Stimulated activated CD4-positive, alpha-beta T cell treated with anti-CD3 and anti-CD28 coated beads, Interleukin-2, amount 100 ng/mL, for 24 hours (primary cell): ENCODE measurements at regions not wholly inside any gene's neighbourhood (a gene's known extent, or its start where the extent isn't known, plus 50 kb on each side); places are given as distances from the start of the nearest gene placed in this dataset.
"Not testable (repeated sequence)": the region's sequence is repeated elsewhere in the genome, so short reads cannot be mapped to it uniquely, and the experiment has no call there.

Experiments used
- DNase-seq, 2 donors: peaks; one replicate each; pipeline ENCODE4 v3.0.0-alpha.2; 2020

- no peak for DNase-seq
Observed at GRCh38 chr10:3658766-3659165, 126.2 kb downstream of the KLF6 start.

GRCh38 chr10:3656214-3656613, 128.8 kb downstream of the KLF6 start:
- no peak for DNase-seq

- no peak for DNase-seq
Observed at GRCh38 chr10:3655528-3655927, 129.5 kb downstream of the KLF6 start.

DNA sequence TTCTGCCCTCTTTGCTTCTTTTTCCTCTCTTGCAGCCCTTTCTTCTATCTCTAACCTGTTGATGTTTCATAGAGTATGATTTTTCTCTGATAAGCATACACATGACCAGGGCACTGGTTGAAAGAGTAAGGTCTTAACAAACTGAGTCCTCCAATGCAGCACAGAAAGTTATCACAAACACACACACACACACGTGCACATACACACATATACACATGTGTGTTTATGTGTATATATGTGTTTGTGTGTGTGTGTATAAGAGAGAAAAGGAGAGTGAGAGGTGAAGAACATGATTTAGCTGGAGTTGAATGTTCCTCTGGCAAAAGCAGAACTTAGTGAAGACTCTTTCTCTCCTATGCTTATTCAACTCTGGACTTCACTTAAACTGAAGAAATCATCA, 130.0 kb downstream of the KLF6 start:
- DNase-seq, result no peak

- no peak for DNase-seq
Observed at GRCh38 chr10:3654496-3654895, 130.5 kb downstream of the KLF6 start.

GRCh38 chr10:3653303-3653702, 131.7 kb downstream of the KLF6 start:
- not testable (repeated sequence) for DNase-seq

DNA sequence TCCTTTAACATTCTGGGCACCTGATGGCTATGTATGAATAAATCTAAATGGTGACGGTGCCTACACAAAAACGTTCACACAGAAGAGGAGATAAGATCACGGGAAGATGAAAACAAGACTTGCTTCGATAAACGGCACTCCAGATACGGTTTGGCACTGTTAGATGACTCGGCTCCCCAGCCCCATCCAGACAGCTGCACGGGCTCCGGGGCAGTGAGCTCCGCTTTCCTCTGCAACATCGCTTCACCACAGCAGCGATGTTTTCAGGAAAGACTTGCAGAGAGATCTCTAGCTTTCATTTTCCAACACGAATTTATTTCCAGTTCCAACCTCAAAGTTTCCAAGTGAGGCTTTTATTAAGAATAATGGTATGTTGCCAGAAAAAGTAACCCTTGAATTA, 132.1 kb downstream of the KLF6 start:
- peak; percentile 39 to 59 for DNase-seq

DNA sequence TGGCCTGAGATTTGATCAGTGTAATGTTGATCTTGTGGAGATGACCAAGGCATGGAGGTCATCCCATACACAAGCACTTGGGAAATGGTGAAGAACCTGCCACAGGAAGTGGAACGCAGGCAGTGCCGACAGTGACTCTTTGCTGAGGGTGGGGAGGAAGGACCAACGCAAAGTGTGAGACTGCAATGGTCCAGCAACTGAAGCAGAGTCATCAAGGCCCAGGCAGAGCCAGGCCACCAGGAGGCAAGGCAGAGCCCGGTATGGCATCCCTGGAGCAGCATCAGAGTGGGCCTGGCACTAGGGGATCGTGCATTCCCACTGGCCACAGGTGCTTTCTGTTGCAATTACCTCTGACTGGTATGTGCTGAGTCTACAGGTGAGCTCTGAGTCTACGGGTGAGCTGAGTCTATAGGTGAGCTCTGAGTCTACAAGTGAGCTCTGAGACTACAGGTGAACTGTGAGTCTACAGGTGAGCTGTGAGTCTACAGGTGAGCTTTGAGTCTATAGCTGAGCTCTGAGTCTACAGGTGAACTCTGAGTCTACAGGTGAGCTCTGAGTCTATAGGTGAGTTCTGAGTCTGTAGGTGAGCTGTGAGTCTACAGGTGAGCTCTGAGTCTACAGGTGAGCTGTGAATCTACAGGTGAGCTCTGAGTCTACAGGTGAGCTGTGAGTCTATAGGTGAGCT, 132.9 kb downstream of the KLF6 start:
- DNase-seq, result no peak

- DNase-seq, result no peak
Observed at GRCh38 chr10:3648576-3648975, 136.4 kb downstream of the KLF6 start.

DNA sequence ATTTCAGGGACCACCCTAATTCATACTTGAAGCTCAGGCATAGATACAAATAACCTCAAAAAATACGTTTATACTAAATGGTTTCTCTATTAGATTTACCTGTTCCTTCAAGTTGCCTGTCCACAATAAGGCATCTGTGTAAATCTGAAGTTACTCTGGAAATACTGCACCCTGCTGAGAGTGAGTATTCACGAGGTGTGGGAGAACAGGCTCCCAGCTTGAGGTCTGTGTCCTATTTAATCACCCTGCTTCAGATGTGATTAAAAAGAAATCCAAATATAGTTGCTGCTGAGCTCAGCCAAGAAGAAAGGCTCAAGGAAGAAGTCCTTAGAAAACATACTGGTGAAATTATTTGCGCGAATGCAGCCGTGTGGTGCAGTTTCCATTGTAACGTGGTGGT, 136.8 kb downstream of the KLF6 start:
- no peak for DNase-seq

GRCh38 chr10:3647074-3647473, 137.9 kb downstream of the KLF6 start:
- DNase-seq, result no peak

GRCh38 chr10:3645406-3645805, 139.6 kb downstream of the KLF6 start:
- DNase-seq, result no peak

DNA sequence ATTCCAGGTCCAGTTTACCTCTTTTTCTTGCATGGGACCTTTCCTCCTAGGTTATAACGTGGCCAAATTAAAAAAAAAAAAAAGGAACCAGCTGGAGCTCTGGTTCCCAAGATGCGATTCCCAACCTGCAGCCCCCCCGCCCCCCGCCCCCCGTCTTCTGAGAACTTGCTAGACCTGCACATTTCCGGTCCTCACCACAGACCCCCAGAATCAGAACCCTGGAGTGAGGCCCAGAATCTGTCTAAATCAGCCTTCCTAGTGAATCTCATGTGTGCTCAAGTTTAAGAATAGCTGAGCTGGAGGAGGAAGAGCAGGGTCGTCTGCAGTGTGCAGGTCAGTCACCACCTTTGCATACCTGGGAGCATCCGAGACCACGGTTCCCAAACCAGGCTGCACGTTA, 144.2 kb downstream of the KLF6 start:
- DNase-seq, result no peak

DNA sequence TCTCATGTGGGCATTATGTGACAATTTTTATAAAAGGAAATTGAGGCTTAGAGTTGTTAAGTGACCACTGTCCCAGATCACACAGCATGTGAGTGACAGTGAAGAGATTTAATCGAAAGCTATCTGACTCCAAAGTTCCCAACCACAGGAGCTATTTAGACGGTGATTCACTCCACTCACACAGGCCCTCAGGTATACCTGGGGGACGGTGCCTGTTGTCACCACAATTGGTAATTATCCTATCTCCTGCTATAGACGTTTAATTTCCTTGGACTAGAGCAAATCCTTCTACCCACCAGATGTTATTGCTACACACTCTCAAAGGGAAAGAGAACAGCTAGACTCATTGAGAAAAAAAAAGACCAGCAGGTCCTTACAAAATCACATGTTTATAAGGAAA, 145.5 kb downstream of the KLF6 start:
- DNase-seq, result no peak

DNA sequence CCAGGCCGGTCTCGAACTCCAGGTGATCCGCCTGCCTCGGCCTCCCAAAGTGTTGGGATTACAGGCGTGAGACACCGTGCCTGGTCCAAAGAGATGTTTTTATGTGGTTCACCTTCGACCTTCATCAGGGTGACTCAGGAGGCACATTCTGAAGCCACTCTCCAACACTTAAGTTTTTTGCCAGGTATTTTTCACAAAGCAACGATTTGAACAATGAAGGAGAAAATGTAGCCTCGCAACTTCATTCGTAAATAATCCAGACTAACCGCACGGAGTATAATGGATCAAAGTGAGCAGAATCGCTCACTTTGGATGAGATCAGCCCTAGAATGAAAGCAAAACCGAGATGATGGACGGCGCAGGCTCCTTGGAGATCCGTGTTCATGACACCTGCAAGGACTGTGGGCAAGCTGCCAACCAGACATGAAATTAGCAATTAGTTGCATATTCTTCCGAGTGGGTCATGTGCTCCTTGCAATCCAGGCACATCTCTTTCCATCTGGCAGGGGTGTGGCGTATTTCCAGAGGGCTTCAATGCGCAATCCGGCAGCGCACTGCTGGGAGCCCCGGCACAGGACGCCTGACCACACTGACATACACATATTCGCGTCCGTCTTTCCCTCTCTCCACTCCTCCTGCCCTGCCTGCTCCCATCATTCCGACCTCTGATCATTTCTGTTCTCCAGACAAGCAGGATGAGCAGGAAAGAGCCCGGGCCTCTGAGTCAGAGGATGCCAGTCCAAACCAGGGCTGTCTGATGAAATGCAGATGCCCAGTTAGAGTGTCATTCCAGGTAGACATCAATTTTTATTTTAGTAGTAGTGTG, 148.4 kb downstream of the KLF6 start:
- no peak for DNase-seq

DNA sequence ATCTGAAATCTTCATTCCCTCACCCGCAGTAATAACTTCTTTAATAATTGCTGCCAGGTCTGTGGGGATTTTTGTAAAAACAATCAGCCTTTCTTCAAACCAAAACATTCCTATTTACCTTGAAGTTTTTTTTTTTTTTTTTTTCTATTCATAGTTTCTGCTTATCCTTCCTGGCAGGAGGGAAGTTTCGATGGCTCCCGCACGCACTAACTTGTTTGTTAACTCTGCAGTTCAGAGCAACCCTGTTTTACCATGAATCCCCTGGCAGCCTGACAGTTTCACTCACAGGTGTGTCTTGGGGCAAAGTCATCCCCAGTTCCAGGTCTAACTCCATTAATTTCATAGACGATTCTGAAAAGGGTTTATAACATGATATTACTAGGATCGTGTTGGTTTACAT, 149.3 kb downstream of the KLF6 start:
- DNase-seq, result no peak

DNA sequence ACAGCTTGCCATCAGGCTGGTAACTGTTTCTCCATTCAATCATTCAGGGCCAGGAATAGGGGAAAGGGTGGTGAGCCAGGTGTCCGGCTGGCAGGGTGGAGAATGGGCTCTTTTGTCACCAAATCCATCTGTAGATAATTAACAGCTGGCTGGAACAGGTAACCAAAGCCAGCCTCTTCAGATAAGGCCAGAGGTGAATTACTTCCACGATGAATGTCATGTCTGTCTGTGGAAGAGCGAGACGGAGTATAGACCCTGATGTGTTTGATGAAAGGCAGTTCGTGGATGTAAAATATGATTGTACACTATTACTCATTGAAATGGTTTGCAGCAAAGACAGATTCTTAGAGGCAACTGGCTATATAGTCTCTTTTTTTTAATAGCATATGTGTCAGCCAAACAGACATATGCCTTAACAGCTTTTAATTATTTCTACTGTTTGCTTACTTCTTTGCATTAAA, 149.8 kb downstream of the KLF6 start:
- no peak for DNase-seq

GRCh38 chr10:3634646-3635045, 150.4 kb downstream of the KLF6 start:
- not testable (repeated sequence) for DNase-seq

GRCh38 chr10:3631701-3632330, 153.2 kb downstream of the KLF6 start:
- no peak for DNase-seq

DNA sequence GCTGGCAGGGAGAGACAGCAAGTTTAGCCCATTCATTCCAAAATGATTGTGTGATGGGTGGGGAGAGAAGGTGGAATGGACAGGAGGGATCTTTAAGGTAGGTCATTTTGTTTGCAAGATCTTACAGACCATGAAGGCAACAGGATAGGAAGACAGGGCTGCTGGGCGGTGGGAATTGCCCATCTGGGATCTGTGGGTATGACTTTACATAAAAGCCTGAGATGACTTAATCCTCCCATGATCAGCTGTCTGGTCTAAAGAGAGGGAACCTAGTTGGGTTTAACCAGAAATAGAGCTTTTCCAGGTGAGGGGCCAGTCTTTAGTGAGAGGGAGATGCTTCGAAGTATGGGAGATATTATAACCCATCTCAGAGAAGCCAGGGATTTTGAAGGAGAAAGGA, 153.7 kb downstream of the KLF6 start:
- DNase-seq, result no peak

DNA sequence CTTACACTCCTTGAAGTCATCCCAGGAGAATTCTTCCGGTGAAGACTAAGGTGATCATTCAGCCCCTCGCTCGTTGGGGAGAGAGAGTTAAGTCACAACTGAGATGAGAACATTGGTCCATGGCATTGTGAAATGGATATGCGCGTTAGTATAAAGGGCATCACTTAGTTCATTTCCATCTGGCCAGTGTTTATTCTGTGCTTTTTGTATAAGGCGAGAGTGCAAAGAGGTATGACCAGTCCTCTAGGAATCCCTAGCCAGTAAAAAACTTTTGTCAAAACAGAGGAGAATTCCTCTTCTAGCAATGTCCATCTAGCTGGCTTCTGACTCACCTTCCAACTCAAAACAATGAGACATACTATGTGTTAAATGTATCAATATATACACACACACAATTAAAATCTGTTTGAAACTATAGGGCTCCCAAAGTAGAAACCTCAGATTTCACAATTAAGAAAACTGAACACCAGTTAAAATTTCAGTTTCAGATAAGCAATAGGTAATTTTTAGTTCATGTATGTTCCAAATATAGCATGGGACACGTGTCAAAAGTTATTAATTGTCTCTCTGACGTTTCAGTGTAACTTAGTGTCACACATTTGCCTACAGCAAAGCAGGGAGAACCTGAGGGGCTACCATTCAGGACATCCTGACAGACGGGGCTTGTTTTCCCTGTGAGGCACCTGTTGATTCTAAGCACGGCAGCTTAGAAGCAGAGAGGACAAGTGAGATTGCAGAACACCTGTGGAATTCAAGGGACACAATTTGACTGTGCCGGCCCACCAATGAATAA, 158.9 kb downstream of the KLF6 start:
- DNase-seq, result no peak

- DNase-seq, result peak in 1 of 2 donors; percentile 13
Observed at GRCh38 chr10:3624367-3624766, 160.6 kb downstream of the KLF6 start.

DNA sequence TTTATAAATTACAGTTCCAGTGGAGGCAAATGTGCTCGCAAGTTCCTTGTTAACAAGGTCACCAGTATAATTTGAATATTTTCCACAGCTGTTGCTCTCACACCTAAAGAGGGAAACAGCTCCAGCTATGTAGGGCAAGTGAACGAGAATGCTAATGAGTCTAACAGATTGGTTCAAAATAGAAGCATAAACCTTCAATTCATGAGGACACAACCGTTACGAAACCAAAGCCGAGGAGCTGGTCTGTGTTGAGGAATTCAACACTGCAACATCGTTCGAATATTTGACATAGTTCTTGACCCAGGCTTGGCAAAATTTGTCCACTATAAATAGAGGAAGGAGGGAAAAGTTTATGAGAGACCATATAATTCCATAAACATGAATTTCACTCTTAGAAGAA, 161.3 kb downstream of the KLF6 start:
- no peak for DNase-seq
